Esophagus (tissue), 2 donors: ENCODE measurements at regions not wholly inside any gene's neighbourhood (a gene's known extent, or its start where the extent isn't known, plus 50 kb on each side); places are given as distances from the start of the nearest gene placed in this dataset.
A peak's percentile ranks its signal among the peaks of the same experiment; 100 is the strongest.

Experiments used
- H3K27ac ChIP-seq, 2 donors: one replicate each; pipeline ENCODE4 v1.5.1; 2013; ENCODE audit warnings: low read depth in 2 of 2, mild to moderate bottlenecking in 2 of 2, inconsistent platforms in 1 of 2, low read length in 1 of 2, moderate library complexity in 1 of 2
- H3K27me3 ChIP-seq, 2 donors: one replicate each; pipeline ENCODE4 v1.6.1; 2013; ENCODE audit warnings: low read length in 2 of 2, control low read depth in 1 of 2, mild to moderate bottlenecking in 1 of 2; ENCODE audit not compliant: insufficient read depth in 2 of 2, control insufficient read depth in 1 of 2
- H3K36me3 ChIP-seq, 2 donors: one replicate each; pipeline ENCODE4 v1.6.1; 2013; ENCODE audit warnings: low read length in 1 of 2; ENCODE audit not compliant: control insufficient read depth in 2 of 2, insufficient read depth in 2 of 2
- H3K4me1 ChIP-seq, 2 donors: one replicate each; pipeline ENCODE4 v1.6.1; 2013; ENCODE audit warnings: low read length in 1 of 2; ENCODE audit not compliant: control insufficient read depth in 2 of 2, insufficient read depth in 2 of 2
- H3K4me3 ChIP-seq, 2 donors: one replicate each; pipeline ENCODE4 v1.5.1; 2013; ENCODE audit warnings: low read length in 2 of 2, mild to moderate bottlenecking in 2 of 2, low read depth in 1 of 2, moderate library complexity in 1 of 2
- H3K9me3 ChIP-seq, 2 donors: one replicate each; pipeline ENCODE4 v1.6.1; 2013; ENCODE audit warnings: mild to moderate bottlenecking in 2 of 2, low read depth in 1 of 2, low read length in 1 of 2, moderate library complexity in 1 of 2; ENCODE audit not compliant: control insufficient read depth in 2 of 2, insufficient read depth in 1 of 2
- WGBS, 2 donors: extraction: QIAGEN DNeasy Blood & Tissue Kit; methylation state at CpG; one replicate each; pipeline ENCODE4 v1.1.7; 2013; 5-methylcytosine and 5-hydroxymethylcytosine counted together
- donor health status: healthy with polysubstance abuse.
- donor health status: Bipolar disorder and iron deficiency.

- Histone ChIP-seq H3K27ac (no peak overlapping the region), H3K4me3 (no peak overlapping the region), H3K36me3 (no peaks in the 10 kb centered on the region), H3K9me3 (no peaks in the 10 kb centered on the region), H3K27me3 (no peaks in the 10 kb centered on the region), H3K4me1 (no peaks in the 10 kb centered on the region)
- WGBS, 2 donors = 85% methylated on average over 1 of the region's 1 CpG
Observed at GRCh38 chr7:116439005-116439404, 60.5 kb upstream of the CAV2 start.

- Histone ChIP-seq H3K27ac (no peak overlapping the region), H3K9me3 (no peaks in the 10 kb centered on the region), H3K4me3 (no peak overlapping the region), H3K4me1 (no peaks in the 10 kb centered on the region), H3K27me3 (no peaks in the 10 kb centered on the region), H3K36me3 (no peaks in the 10 kb centered on the region)
- WGBS, 2 donors = 79 to 84% methylated on average over 4 of the region's 4 CpGs
Observed at GRCh38 chr7:116439841-116440549, 59.5 kb upstream of the CAV2 start.

- WGBS, 2 donors = 64 to 79% methylated on average over 4 of the region's 4 CpGs
- Histone ChIP-seq H3K4me1 (no peaks in the 10 kb centered on the region), H3K27ac (peak overlapping the region in 1 of 2 donors; percentile 37), H3K36me3 (no peaks in the 10 kb centered on the region), H3K9me3 (no peaks in the 10 kb centered on the region), H3K4me3 (no peak overlapping the region), H3K27me3 (no peaks in the 10 kb centered on the region)
Observed at GRCh38 chr7:116441534-116441933, 58.0 kb upstream of the CAV2 start.

- Histone ChIP-seq H3K4me3 (no peak overlapping the region), H3K27me3 (no peaks in the 10 kb centered on the region), H3K9me3 (no peaks in the 10 kb centered on the region), H3K27ac (no peak overlapping the region), H3K36me3 (no peaks in the 10 kb centered on the region), H3K4me1 (no peaks in the 10 kb centered on the region)
- 9 to 26% methylated on average over 1 of the region's 1 CpG for WGBS, 2 donors
Observed at GRCh38 chr7:116443101-116443523, 56.4 kb upstream of the CAV2 start.

GRCh38 chr7:116443646-116444045, 55.9 kb upstream of the CAV2 start:
- Histone ChIP-seq H3K27ac (no peak overlapping the region), H3K4me3 (no peak overlapping the region), H3K4me1 (no peaks in the 10 kb centered on the region), H3K27me3 (no peaks in the 10 kb centered on the region), H3K36me3 (no peaks in the 10 kb centered on the region), H3K9me3 (no peaks in the 10 kb centered on the region)
- WGBS, 2 donors = 92 to 93% methylated on average over 3 of the region's 3 CpGs

GRCh38 chr7:116445447-116446211, 53.9 kb upstream of the CAV2 start:
- WGBS, 2 donors = 70 to 72% methylated on average over 6 of the region's 6 CpGs
- H3K4me3 ChIP-seq = no peak overlapping the region
- no peaks in the 10 kb centered on the region for H3K36me3 ChIP-seq
- no peaks in the 10 kb centered on the region for H3K9me3 ChIP-seq
- H3K27ac ChIP-seq = no peak overlapping the region
- H3K27me3 ChIP-seq = no peaks in the 10 kb centered on the region
- no peaks in the 10 kb centered on the region for H3K4me1 ChIP-seq

- Histone ChIP-seq H3K27ac (no peak overlapping the region), H3K4me3 (no peak overlapping the region), H3K36me3 (no peaks in the 10 kb centered on the region), H3K4me1 (no peaks in the 10 kb centered on the region), H3K27me3 (no peaks in the 10 kb centered on the region), H3K9me3 (no peaks in the 10 kb centered on the region)
- 76 to 77% methylated on average over 5 of the region's 5 CpGs for WGBS, 2 donors
Observed at GRCh38 chr7:116446212-116446855, 53.2 kb upstream of the CAV2 start.

GRCh38 chr7:116447436-116447835, 52.1 kb upstream of the CAV2 start:
- Histone ChIP-seq H3K9me3 (no peaks in the 10 kb centered on the region), H3K36me3 (no peaks in the 10 kb centered on the region), H3K4me1 (no peaks in the 10 kb centered on the region), H3K27me3 (no peaks in the 10 kb centered on the region), H3K4me3 (no peak overlapping the region), H3K27ac (no peak overlapping the region)
- 24 to 40% methylated on average over 2 of the region's 2 CpGs for WGBS, 2 donors

GRCh38 chr7:116447966-116448839, 51.3 kb upstream of the CAV2 start:
- H3K27ac ChIP-seq = peak overlapping the region in 1 of 2 donors; percentile 31

More at GRCh38 chr7:116447966-116448839, 51.3 kb upstream of the CAV2 start:
- H3K27me3 ChIP-seq = no peaks in the 10 kb centered on the region
- 46 to 52% methylated on average over 3 of the region's 3 CpGs for WGBS, 2 donors
- no peaks in the 10 kb centered on the region for H3K9me3 ChIP-seq
- H3K4me3 ChIP-seq = no peak overlapping the region
- no peaks in the 10 kb centered on the region for H3K4me1 ChIP-seq
- no peaks in the 10 kb centered on the region for H3K36me3 ChIP-seq
